ENCODE measurements at regions not wholly inside any gene's neighbourhood (a gene's known extent, or its start where the extent isn't known, plus 50 kb on each side); places are given as distances from the start of the nearest gene placed in this dataset.

- Histone ChIP-seq H3K36me3 (ENCODE audit: control insufficient read depth, insufficient read depth, low read length) (no peaks in the 10 kb centered on the region), H3K9me3 (ENCODE audit: control insufficient read depth, low read length) (no peaks in the 10 kb centered on the region), H3K27ac (ENCODE audit: low read depth, low read length, severe bottlenecking) (no peak overlapping the region), H3K4me1 (ENCODE audit: control insufficient read depth, insufficient read depth, low read length, poor library complexity, severe bottlenecking) (no peaks in the 10 kb centered on the region), H3K4me3 (ENCODE audit: extremely low read depth, insufficient read depth, low read length, poor library complexity, severe bottlenecking) (no peak overlapping the region)
- WGBS, 2 experiments (ENCODE audit: insufficient coverage in 2 of 2): 89 to 100% methylated on average over 2 to 3 of the region's 6 CpGs
Measured at GRCh38 chr1:100614570-100614969, 76.6 kb downstream of the GPR88 start.

GRCh38 chr1:100615686-100616085 lies 77.7 kb downstream of the GPR88 start:
- Histone ChIP-seq H3K27ac (ENCODE audit: low read depth, low read length, severe bottlenecking) (no peak overlapping the region), H3K4me3 (ENCODE audit: extremely low read depth, insufficient read depth, low read length, poor library complexity, severe bottlenecking) (no peak overlapping the region), H3K36me3 (ENCODE audit: control insufficient read depth, insufficient read depth, low read length) (no peaks in the 10 kb centered on the region), H3K9me3 (ENCODE audit: control insufficient read depth, low read length) (no peaks in the 10 kb centered on the region), H3K4me1 (ENCODE audit: control insufficient read depth, insufficient read depth, low read length, poor library complexity, severe bottlenecking) (no peaks in the 10 kb centered on the region)
- 84 to 100% methylated on average over 3 of the region's 4 CpGs for WGBS, 2 experiments (ENCODE audit: insufficient coverage in 2 of 2)

GRCh38 chr1:100616121-100616621 lies 78.2 kb downstream of the GPR88 start:
- WGBS, 2 experiments (ENCODE audit: insufficient coverage in 2 of 2): 82 to 95% methylated on average over 3 to 4 of the region's 4 CpGs
- Histone ChIP-seq H3K9me3 (ENCODE audit: control insufficient read depth, low read length) (no peaks in the 10 kb centered on the region), H3K27ac (ENCODE audit: low read depth, low read length, severe bottlenecking) (no peak overlapping the region), H3K4me1 (ENCODE audit: control insufficient read depth, insufficient read depth, low read length, poor library complexity, severe bottlenecking) (no peaks in the 10 kb centered on the region), H3K4me3 (ENCODE audit: extremely low read depth, insufficient read depth, low read length, poor library complexity, severe bottlenecking) (no peak overlapping the region), H3K36me3 (ENCODE audit: control insufficient read depth, insufficient read depth, low read length) (no peaks in the 10 kb centered on the region)

- peak overlapping the region; percentile 43 for H3K27ac ChIP-seq (ENCODE audit: low read depth, low read length, severe bottlenecking)
- WGBS, 2 experiments (ENCODE audit: insufficient coverage in 2 of 2): no CpG with 5 or more reads among the region's 1 CpG
- H3K4me3 ChIP-seq (ENCODE audit: extremely low read depth, insufficient read depth, low read length, poor library complexity, severe bottlenecking): no peak overlapping the region
- H3K36me3 ChIP-seq (ENCODE audit: control insufficient read depth, insufficient read depth, low read length): no peaks in the 10 kb centered on the region
- H3K4me1 ChIP-seq (ENCODE audit: control insufficient read depth, insufficient read depth, low read length, poor library complexity, severe bottlenecking): peaks cover 14% of the 10 kb centered on the region
- no peaks in the 10 kb centered on the region for H3K9me3 ChIP-seq (ENCODE audit: control insufficient read depth, low read length)
Measured at GRCh38 chr1:100622037-100622436, 84.1 kb downstream of the GPR88 start.

GRCh38 chr1:100622506-100622905 lies 84.6 kb downstream of the GPR88 start:
- Histone ChIP-seq H3K27ac (ENCODE audit: low read depth, low read length, severe bottlenecking) (peak overlapping the region; percentile 43), H3K4me3 (ENCODE audit: extremely low read depth, insufficient read depth, low read length, poor library complexity, severe bottlenecking) (no peak overlapping the region)
- no CpG with 5 or more reads among the region's 1 CpG for WGBS, 2 experiments (ENCODE audit: insufficient coverage in 2 of 2)

GRCh38 chr1:100622966-100623762 lies 85.2 kb downstream of the GPR88 start:
- Histone ChIP-seq H3K4me1 (ENCODE audit: control insufficient read depth, insufficient read depth, low read length, poor library complexity, severe bottlenecking) (peaks cover 14% of the 10 kb centered on the region), H3K27ac (ENCODE audit: low read depth, low read length, severe bottlenecking) (no peak overlapping the region), H3K9me3 (ENCODE audit: control insufficient read depth, low read length) (no peaks in the 10 kb centered on the region), H3K36me3 (ENCODE audit: control insufficient read depth, insufficient read depth, low read length) (no peaks in the 10 kb centered on the region), H3K4me3 (ENCODE audit: extremely low read depth, insufficient read depth, low read length, poor library complexity, severe bottlenecking) (no peak overlapping the region)
- 83 to 90% methylated on average over 1 of the region's 5 CpGs for WGBS, 2 experiments (ENCODE audit: insufficient coverage in 2 of 2)

More at GRCh38 chr1:100622506-100622905, 84.6 kb downstream of the GPR88 start:
- Histone ChIP-seq H3K4me1 (ENCODE audit: control insufficient read depth, insufficient read depth, low read length, poor library complexity, severe bottlenecking) (peaks cover 14% of the 10 kb centered on the region), H3K9me3 (ENCODE audit: control insufficient read depth, low read length) (no peaks in the 10 kb centered on the region), H3K36me3 (ENCODE audit: control insufficient read depth, insufficient read depth, low read length) (no peaks in the 10 kb centered on the region)

GRCh38 chr1:100624886-100625610 lies 87.1 kb downstream of the GPR88 start:
- Histone ChIP-seq H3K9me3 (ENCODE audit: control insufficient read depth, low read length) (no peaks in the 10 kb centered on the region), H3K27ac (ENCODE audit: low read depth, low read length, severe bottlenecking) (no peak overlapping the region), H3K4me1 (ENCODE audit: control insufficient read depth, insufficient read depth, low read length, poor library complexity, severe bottlenecking) (peaks cover 14% of the 10 kb centered on the region), H3K4me3 (ENCODE audit: extremely low read depth, insufficient read depth, low read length, poor library complexity, severe bottlenecking) (no peak overlapping the region), H3K36me3 (ENCODE audit: control insufficient read depth, insufficient read depth, low read length) (no peaks in the 10 kb centered on the region)
- WGBS, 2 experiments (ENCODE audit: insufficient coverage in 2 of 2): 90 to 96% methylated on average over 4 to 5 of the region's 9 CpGs

GRCh38 chr1:100626397-100626796 lies 88.5 kb downstream of the GPR88 start:
- Histone ChIP-seq H3K36me3 (ENCODE audit: control insufficient read depth, insufficient read depth, low read length) (no peaks in the 10 kb centered on the region), H3K27ac (ENCODE audit: low read depth, low read length, severe bottlenecking) (no peak overlapping the region), H3K4me3 (ENCODE audit: extremely low read depth, insufficient read depth, low read length, poor library complexity, severe bottlenecking) (no peak overlapping the region), H3K9me3 (ENCODE audit: control insufficient read depth, low read length) (no peaks in the 10 kb centered on the region), H3K4me1 (ENCODE audit: control insufficient read depth, insufficient read depth, low read length, poor library complexity, severe bottlenecking) (peaks cover 14% of the 10 kb centered on the region)
- 87 to 100% methylated on average over 2 to 3 of the region's 3 CpGs for WGBS, 2 experiments (ENCODE audit: insufficient coverage in 2 of 2)

GRCh38 chr1:100627054-100627716 lies 89.2 kb downstream of the GPR88 start:
- H3K4me1 ChIP-seq (ENCODE audit: control insufficient read depth, insufficient read depth, low read length, poor library complexity, severe bottlenecking): peaks cover 13% of the 10 kb centered on the region
- H3K4me3 ChIP-seq (ENCODE audit: extremely low read depth, insufficient read depth, low read length, poor library complexity, severe bottlenecking): no peak overlapping the region
- H3K9me3 ChIP-seq (ENCODE audit: control insufficient read depth, low read length): no peaks in the 10 kb centered on the region
- WGBS, 2 experiments (ENCODE audit: insufficient coverage in 2 of 2): 87 to 92% methylated on average over 2 to 5 of the region's 5 CpGs
- no peaks in the 10 kb centered on the region for H3K36me3 ChIP-seq (ENCODE audit: control insufficient read depth, insufficient read depth, low read length)
- no peak overlapping the region for H3K27ac ChIP-seq (ENCODE audit: low read depth, low read length, severe bottlenecking)

GRCh38 chr1:100627936-100628335 lies 90.0 kb downstream of the GPR88 start:
- Histone ChIP-seq H3K4me3 (ENCODE audit: extremely low read depth, insufficient read depth, low read length, poor library complexity, severe bottlenecking) (no peak overlapping the region), H3K36me3 (ENCODE audit: control insufficient read depth, insufficient read depth, low read length) (no peaks in the 10 kb centered on the region), H3K9me3 (ENCODE audit: control insufficient read depth, low read length) (no peaks in the 10 kb centered on the region), H3K27ac (ENCODE audit: low read depth, low read length, severe bottlenecking) (no peak overlapping the region), H3K4me1 (ENCODE audit: control insufficient read depth, insufficient read depth, low read length, poor library complexity, severe bottlenecking) (peaks cover 7% of the 10 kb centered on the region)
- 73% methylated on average over 2 of the region's 3 CpGs; no CpG with 5 or more reads in 1 of the 2 experiments for WGBS, 2 experiments (ENCODE audit: insufficient coverage in 2 of 2)

Measured in mesodermal cell (in vitro differentiated cells).